Type B pancreatic cell (in vitro differentiated cells): ENCODE measurements at regions not wholly inside any gene's neighbourhood (a gene's known extent, or its start where the extent isn't known, plus 50 kb on each side); places are given as distances from the start of the nearest gene placed in this dataset.

ENCODE experiments used
- DNase-seq: peaks from one replicate; pipeline ENCODE4 v3.0.0; 2021; ENCODE audit warnings: mixed read lengths; ENCODE audit not compliant: unreplicated experiment; ENCODE audit errors: extremely low spot score
- H3K27ac Mint-ChIP-seq: 2 replicates; pipeline ENCODE4 v1.8.0; 2021; ENCODE audit warnings: mild to moderate bottlenecking, mixed read lengths
- H3K27me3 Mint-ChIP-seq: 2 replicates; pipeline ENCODE4 v1.8.0; 2021; ENCODE audit warnings: mixed read lengths
- H3K36me3 Mint-ChIP-seq: 2 replicates; pipeline ENCODE4 v1.8.0; 2021; ENCODE audit warnings: mixed read lengths
- H3K4me1 Mint-ChIP-seq: one replicate; pipeline ENCODE4 v1.8.0; 2021; ENCODE audit warnings: mixed read lengths; ENCODE audit not compliant: unreplicated experiment
- H3K4me3 Mint-ChIP-seq: 2 replicates; pipeline ENCODE4 v1.8.0; 2021; ENCODE audit warnings: mild to moderate bottlenecking, mixed read lengths
- H3K9me3 Mint-ChIP-seq: 2 replicates; pipeline ENCODE4 v1.8.0; 2021; ENCODE audit warnings: mixed read lengths
- TF ChIP-seq, protein P1 (sequence below): fragments of 200-600 bp; sonication (generic); conservative IDR thresholded peaks from 2 replicates; pipeline ENCODE4 v1.5.0; 2021; ENCODE audit warnings: antibody characterized with exemption, mild to moderate bottlenecking

DNA sequence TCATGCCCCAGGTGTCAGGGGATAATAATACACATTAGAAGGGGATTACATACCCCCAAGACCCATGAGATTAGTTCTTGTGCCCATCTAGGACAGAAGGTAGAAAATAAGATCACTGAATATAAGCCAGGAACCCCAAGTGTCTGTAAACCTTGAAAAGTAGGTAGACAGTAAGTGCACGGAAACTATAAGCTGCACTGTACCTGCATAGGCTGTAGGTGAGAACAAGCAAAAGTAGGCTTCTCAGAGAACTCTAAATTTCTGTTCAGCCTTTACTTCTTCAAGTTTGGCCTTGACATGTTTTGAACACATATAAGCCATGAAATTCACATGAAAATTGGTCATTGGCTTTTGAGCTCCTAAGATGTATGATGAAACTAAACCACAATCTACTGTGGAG is 113.0 kb upstream of the FSIP2 start:
- H3K27ac Mint-ChIP-seq: no peak overlapping the region
- H3K9me3 Mint-ChIP-seq: no peaks in the 10 kb centered on the region
- no peak overlapping the region for H3K4me3 Mint-ChIP-seq
- no peaks in the 10 kb centered on the region for H3K4me1 Mint-ChIP-seq
- H3K36me3 Mint-ChIP-seq: no peaks in the 10 kb centered on the region
- TF ChIP-seq, protein P1, sequence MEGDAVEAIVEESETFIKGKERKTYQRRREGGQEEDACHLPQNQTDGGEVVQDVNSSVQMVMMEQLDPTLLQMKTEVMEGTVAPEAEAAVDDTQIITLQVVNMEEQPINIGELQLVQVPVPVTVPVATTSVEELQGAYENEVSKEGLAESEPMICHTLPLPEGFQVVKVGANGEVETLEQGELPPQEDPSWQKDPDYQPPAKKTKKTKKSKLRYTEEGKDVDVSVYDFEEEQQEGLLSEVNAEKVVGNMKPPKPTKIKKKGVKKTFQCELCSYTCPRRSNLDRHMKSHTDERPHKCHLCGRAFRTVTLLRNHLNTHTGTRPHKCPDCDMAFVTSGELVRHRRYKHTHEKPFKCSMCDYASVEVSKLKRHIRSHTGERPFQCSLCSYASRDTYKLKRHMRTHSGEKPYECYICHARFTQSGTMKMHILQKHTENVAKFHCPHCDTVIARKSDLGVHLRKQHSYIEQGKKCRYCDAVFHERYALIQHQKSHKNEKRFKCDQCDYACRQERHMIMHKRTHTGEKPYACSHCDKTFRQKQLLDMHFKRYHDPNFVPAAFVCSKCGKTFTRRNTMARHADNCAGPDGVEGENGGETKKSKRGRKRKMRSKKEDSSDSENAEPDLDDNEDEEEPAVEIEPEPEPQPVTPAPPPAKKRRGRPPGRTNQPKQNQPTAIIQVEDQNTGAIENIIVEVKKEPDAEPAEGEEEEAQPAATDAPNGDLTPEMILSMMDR: no peak
- no peaks in the 10 kb centered on the region for H3K27me3 Mint-ChIP-seq
- DNase-seq: no peak

DNA sequence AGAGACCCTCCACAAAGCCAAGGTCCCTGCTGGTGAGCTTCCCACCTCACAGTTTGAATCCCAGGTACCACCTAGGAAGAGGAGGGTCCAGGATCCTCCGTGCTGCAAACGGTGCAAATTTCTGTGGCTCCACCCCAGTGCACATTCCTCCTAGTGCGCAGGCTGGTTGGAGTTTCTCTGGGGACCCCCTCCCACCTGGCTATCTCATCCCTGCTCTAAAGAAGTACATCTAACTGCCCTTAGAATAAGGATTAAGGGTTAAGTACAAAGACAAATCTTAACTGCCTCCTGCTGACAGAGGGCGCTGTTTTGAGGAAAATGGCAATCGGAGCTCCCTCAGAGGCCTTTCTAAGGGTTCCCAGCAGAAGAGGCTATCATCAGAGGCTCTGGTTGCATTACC is 109.6 kb upstream of the FSIP2 start:
- H3K9me3 Mint-ChIP-seq: no peaks in the 10 kb centered on the region
- TF ChIP-seq, protein P1: peak; percentile 48
- no peaks in the 10 kb centered on the region for H3K27me3 Mint-ChIP-seq
- H3K27ac Mint-ChIP-seq: no peak overlapping the region
- no peak overlapping the region for H3K4me3 Mint-ChIP-seq
- no peak for DNase-seq
- H3K4me1 Mint-ChIP-seq: no peaks in the 10 kb centered on the region
- H3K36me3 Mint-ChIP-seq: no peaks in the 10 kb centered on the region

DNA sequence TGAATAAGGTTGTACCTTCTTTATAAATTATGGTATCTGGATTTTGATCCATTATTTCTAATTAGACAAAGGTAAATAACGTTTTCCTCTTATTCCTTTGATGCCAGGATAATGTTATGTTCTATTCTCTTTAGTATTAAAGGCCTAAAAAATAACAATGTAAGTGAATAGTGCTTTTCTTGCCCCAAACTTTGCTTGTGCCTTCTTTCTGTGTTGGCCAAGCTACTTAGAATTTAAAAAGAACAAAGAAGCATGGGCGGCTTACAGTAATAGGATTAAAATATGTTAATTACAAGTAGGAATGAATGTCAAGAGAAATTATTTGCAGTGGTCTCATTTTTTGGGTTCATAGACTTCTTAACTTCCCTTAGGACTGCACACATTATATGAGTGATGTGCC is 105.0 kb upstream of the FSIP2 start:
- no peak overlapping the region for H3K4me3 Mint-ChIP-seq
- no peaks in the 10 kb centered on the region for H3K9me3 Mint-ChIP-seq
- H3K4me1 Mint-ChIP-seq: no peaks in the 10 kb centered on the region
- TF ChIP-seq, protein P1: no peak
- H3K27me3 Mint-ChIP-seq: no peaks in the 10 kb centered on the region
- no peak for DNase-seq
- no peaks in the 10 kb centered on the region for H3K36me3 Mint-ChIP-seq
- no peak overlapping the region for H3K27ac Mint-ChIP-seq

DNA sequence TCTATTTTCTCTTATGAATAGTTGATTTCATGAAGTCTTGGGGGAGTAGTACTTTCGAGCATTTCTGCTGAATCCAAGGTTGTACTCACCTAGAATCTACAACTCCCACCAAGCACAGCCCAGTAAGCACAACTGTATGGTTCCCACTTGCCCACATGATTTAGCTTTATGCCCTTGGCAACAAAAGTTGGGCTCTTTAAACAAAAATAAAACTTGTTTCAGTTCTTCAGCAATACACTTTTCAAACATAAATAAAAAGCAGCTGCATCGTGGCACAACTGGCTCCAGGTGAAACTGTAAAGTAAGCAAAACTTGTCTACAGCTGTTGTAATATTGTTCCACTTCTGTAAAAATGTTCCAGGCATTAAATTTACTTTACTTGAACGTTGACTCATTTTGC is 99.8 kb upstream of the FSIP2 start:
- TF ChIP-seq, protein P1: no peak
- no peaks in the 10 kb centered on the region for H3K36me3 Mint-ChIP-seq
- no peak overlapping the region for H3K4me3 Mint-ChIP-seq
- H3K27ac Mint-ChIP-seq: no peak overlapping the region
- no peaks in the 10 kb centered on the region for H3K9me3 Mint-ChIP-seq
- no peaks in the 10 kb centered on the region for H3K27me3 Mint-ChIP-seq
- DNase-seq: no peak
- H3K4me1 Mint-ChIP-seq: peaks cover 4% of the 10 kb centered on the region

DNA sequence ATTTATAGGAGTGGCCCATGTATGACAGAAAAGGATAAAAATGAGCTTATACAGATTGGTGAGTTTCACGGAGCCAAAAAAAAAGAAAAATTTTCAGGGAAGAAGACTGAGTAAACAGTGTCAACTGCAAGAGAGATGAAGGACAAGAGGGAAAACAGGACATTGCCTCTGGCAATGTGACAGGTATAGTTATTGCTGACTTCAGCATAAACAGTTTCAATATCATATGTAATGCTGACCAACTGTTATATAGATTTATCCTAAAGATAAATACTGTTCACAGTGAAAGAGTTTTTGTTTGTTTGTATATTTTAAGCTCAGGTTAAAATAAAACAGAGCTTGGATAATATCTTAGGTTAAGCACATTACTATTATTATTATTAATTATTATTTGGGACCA is 98.0 kb upstream of the FSIP2 start:
- no peaks in the 10 kb centered on the region for H3K27me3 Mint-ChIP-seq
- DNase-seq: no peak
- H3K4me3 Mint-ChIP-seq: no peak overlapping the region
- H3K9me3 Mint-ChIP-seq: no peaks in the 10 kb centered on the region
- no peak overlapping the region for H3K27ac Mint-ChIP-seq
- H3K4me1 Mint-ChIP-seq: peaks cover 4% of the 10 kb centered on the region
- no peaks in the 10 kb centered on the region for H3K36me3 Mint-ChIP-seq
- TF ChIP-seq, protein P1: no peak

DNA sequence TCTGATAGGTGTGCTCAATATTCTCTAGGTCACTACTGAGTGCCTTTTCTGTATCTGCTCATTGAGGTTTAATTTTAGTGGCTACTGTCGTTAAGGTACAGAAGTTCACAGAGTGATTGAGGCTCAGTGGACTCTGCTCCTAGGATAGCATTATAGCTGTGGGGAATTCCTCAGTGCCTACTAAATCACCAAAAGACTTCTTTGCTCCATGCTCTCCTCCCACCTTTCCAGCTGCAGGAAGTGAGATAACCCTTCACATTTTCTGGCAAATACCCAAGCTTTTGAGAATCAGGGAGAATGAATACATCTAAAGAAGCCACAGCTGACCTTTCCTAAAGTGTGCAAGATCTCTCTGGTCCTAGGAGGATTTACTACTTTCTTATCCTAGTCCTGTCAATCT is 95.2 kb upstream of the FSIP2 start:
- Mint-ChIP-seq H3K36me3 (no peaks in the 10 kb centered on the region), H3K4me1 (peaks cover 4% of the 10 kb centered on the region), H3K27ac (no peak overlapping the region), H3K27me3 (no peaks in the 10 kb centered on the region), H3K4me3 (no peak overlapping the region), H3K9me3 (no peaks in the 10 kb centered on the region)
- TF ChIP-seq, protein P1: no peak
- no peak for DNase-seq
